ENCODE measurements at regions not wholly inside any gene's neighbourhood (a gene's known extent, or its start where the extent isn't known, plus 50 kb on each side); places are given as distances from the start of the nearest gene placed in this dataset.

GRCh38 chr3:67289626-67290025 lies 291.5 kb downstream of the KBTBD8 start:
- no peak for DNase-seq (ENCODE audit: low read depth)
- H3K4me3 ChIP-seq (ENCODE audit: low read length), result no peak overlapping the region
- no peak for TF ChIP-seq CTCF (IDR thresholded peaks at IDR 0.05; ENCODE audit: insufficient read depth, low read depth, low read length, missing control alignments)

GRCh38 chr3:67290438-67290837 lies 292.3 kb downstream of the KBTBD8 start:
- no peak for DNase-seq (ENCODE audit: low read depth)
- no peak for TF ChIP-seq CTCF (IDR thresholded peaks at IDR 0.05; ENCODE audit: insufficient read depth, low read depth, low read length, missing control alignments)
- no peak overlapping the region for H3K4me3 ChIP-seq (ENCODE audit: low read length)

GRCh38 chr3:67291287-67292252 lies 293.5 kb downstream of the KBTBD8 start:
- DNase-seq (ENCODE audit: low read depth), result no peak
- no peak for TF ChIP-seq CTCF (IDR thresholded peaks at IDR 0.05; ENCODE audit: insufficient read depth, low read depth, low read length, missing control alignments)
- H3K4me3 ChIP-seq (ENCODE audit: low read length), result no peak overlapping the region

GRCh38 chr3:67292356-67293121 lies 294.4 kb downstream of the KBTBD8 start:
- H3K4me3 ChIP-seq (ENCODE audit: low read length), result no peak overlapping the region
- no peak for TF ChIP-seq CTCF (IDR thresholded peaks at IDR 0.05; ENCODE audit: insufficient read depth, low read depth, low read length, missing control alignments)
- peak; percentile 15 for DNase-seq (ENCODE audit: low read depth)

DNA sequence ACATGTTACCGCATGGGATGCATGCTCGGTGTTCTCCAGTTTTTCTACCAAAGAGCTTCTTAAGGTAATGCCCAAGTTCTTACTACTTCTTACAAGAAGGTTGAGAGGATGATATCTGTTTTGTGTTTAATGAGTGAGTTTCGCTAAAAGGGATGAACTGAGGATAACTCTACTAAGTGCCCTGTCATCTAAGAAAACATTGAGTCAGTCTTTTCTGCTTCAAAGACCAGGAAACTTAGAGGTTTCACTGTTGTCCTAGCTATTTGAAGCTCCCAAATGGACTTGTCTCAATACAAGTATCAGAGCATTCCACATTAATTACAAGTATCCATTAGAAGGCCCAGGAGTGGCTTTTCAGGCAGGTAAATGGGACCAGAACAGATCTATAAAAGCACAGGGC lies 296.2 kb downstream of the KBTBD8 start:
- DNase-seq (ENCODE audit: low read depth), result no peak
- TF ChIP-seq CTCF (IDR thresholded peaks at IDR 0.05; ENCODE audit: insufficient read depth, low read depth, low read length, missing control alignments), result no peak

GRCh38 chr3:67296039-67296892 lies 298.2 kb downstream of the KBTBD8 start:
- no peak for TF ChIP-seq CTCF (IDR thresholded peaks at IDR 0.05; ENCODE audit: insufficient read depth, low read depth, low read length, missing control alignments)
- no peak for DNase-seq (ENCODE audit: low read depth)
- no peak overlapping the region for H3K4me3 ChIP-seq (ENCODE audit: low read length)

More for the DNA sequence above, 296.2 kb downstream of the KBTBD8 start:
- H3K4me3 ChIP-seq (ENCODE audit: low read length), result no peak overlapping the region
